Activated CD8-positive, alpha-beta memory T cell treated with anti-CD3 and anti-CD28 coated beads for 48 hours (primary cell): ENCODE measurements at regions not wholly inside any gene's neighbourhood (a gene's known extent, or its start where the extent isn't known, plus 50 kb on each side); places are given as distances from the start of the nearest gene placed in this dataset.
"Not testable (repeated sequence)": the region's sequence is repeated elsewhere in the genome, so short reads cannot be mapped to it uniquely, and the experiment has no call there.

Source experiments
- DNase-seq, 3 experiments: peaks; one replicate each; pipeline ENCODE4 v3.0.0-alpha.2; 2020; ENCODE audit warnings: low read depth in 2 of 3, low spot score in 2 of 3

GRCh38 chr18:40325988-40326387, 1629.0 kb upstream of the PIK3C3 start:
- no peak for DNase-seq

- no peak for DNase-seq
These were observed 1640.8 kb upstream of the PIK3C3 start for GRCh38 chr18:40314199-40314598.

DNA sequence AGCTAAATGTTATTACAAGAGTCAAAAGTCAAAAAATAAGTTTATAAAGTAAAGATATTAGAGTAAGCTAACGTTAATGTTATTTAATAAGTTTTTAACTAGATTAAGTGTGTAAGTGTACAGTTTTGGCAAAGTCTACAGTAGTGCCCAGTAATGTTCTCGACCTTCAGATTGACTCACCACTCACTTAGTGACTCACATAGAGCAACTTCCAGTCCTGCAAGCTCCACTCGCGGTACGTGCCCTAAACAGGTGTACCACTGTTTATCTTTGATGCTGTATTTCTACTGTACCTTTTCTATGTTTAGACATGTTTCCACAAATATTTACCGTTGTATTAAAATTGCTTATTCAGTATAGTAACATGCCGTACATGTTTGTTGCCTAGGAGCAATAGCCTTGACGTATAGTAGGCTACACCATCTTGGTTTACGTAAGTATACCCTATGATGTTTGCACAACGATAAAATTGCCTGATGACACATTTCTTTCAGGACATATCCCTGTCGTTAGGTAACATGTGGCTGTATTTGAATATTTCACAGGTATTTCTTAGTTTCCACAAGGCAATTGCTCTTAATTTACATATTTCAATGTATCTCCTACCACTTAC, 1641.9 kb upstream of the PIK3C3 start:
- DNase-seq, result no peak

- no peak for DNase-seq
These were observed 1647.4 kb upstream of the PIK3C3 start for GRCh38 chr18:40307627-40308026.

GRCh38 chr18:40296717-40297413, 1658.2 kb upstream of the PIK3C3 start:
- DNase-seq, result no peak

GRCh38 chr18:40292985-40293710, 1661.9 kb upstream of the PIK3C3 start:
- no peak for DNase-seq

GRCh38 chr18:40283560-40283959, 1671.5 kb upstream of the PIK3C3 start:
- no peak for DNase-seq

DNA sequence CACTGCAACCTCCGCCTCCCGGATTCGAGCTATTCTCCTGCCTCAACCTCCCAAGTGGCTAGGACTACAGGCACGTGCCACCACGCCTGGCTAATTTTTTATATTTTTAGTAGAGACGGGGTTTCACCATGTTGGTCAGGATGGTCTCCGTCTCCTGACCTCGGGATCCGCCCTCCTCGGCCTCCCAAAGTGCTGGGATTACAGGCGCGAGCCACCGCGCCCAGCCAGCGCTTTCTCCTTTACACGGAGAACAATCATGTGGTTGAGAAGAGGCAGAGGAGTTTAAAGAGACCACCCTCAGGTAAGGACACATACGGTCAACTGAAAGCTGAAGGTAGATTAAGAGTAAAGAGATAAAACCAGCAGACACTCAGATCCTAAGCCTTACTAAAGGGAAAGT, 1673.7 kb upstream of the PIK3C3 start:
- DNase-seq, result not testable (repeated sequence)

DNA sequence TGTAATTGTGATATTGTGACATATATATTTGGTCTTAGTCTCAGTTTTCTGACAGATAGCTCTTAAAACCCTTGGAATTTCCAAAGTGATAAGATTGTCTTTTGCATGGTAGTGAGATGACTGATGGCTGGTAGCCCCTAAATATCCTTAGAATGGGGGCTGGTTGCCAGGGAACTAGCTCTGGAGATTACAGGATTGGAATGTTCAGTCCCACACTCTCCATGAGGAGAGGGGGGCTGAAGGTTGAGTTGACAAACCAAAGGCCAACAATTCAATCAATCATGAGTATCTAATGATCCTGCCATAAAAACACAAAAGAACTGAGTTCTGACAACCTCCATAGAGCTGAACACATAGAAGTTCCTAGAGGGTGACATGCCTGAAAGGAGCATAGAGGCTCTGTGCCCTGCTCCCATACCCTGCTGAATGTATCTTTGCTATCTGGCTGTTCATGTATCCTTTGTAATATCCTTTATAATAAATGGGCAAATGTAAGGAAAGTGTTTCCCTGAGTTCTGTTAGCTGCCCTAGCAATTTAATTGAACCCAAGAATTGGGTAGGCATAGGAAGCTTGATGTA, 1680.3 kb upstream of the PIK3C3 start:
- DNase-seq, result no peak

GRCh38 chr18:40272630-40273231, 1682.3 kb upstream of the PIK3C3 start:
- no peak for DNase-seq

GRCh38 chr18:40259115-40259835, 1695.8 kb upstream of the PIK3C3 start:
- DNase-seq, result no peak

DNA sequence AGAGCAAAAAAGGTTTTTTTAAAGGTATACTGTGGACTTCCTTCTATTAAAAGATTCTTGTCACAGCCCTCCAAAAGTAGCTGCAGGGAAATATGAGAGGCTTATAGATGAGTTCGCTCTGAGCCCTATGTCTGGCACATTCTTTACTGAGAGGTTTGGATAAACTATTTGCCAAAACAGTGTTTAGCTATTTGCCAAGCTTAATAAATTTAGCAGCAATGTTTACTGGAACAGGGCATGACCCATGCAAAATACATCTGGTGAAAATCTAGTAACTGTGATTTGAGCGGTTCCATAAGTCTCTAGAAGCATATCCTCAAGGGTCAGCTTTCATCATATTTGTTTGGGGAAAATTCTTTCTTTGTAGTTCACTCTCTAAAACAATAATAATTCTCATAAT, 1696.7 kb upstream of the PIK3C3 start:
- DNase-seq, result no peak

- DNase-seq, result no peak
These were observed 1704.8 kb upstream of the PIK3C3 start for GRCh38 chr18:40250236-40250635.

DNA sequence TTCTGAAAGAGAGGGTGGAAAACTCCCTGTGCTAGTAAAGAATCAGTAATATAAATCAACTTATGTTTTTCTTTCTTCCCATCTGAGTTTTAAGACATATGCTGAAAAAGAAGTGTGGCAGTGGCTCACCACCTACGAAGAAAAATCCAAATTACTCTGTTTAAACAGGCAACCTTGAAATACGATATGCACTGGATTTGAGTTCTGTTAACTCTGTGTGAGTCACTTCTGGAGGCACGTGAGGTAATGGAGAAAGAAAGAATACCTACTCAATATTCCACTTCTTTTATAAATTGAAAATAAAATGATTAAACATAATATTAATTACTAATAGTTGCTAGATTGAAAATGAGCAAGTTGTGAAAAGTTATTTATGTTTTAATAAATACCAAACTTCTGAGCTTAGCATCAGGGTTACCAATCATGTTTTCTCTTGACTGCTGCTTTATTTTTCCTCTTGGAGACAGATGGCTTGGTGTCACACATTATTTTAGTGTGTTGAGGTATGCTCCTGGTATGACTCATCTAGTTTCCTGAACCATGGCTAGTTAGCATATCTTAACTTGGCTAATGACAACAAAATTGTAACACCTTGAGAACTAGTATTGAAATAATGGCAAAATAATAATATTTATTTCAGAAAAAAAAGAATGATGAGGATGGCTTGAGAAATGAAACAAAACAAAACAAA, 1705.5 kb upstream of the PIK3C3 start:
- no peak for DNase-seq

DNA sequence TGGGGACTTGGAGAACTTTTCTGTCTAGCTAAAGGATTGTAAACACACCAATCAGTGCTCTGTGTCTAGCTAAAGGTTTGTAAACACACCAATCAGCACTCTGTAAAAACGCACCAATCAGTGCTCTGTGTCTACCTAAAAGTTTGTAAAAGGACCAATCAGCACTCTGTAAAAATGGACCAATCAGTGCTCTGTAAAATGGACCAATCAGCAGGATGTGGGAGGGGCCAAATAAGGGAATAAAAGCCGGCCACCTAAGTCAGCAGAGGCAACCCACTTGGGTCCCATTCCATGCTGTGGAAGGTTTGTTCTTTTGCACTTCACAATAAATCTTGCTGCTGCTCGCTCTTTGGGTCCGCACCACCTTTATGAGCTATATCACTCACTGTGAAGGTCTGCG, 1709.4 kb upstream of the PIK3C3 start:
- not testable (repeated sequence) for DNase-seq

- DNase-seq, result no peak
These were observed 1711.4 kb upstream of the PIK3C3 start for GRCh38 chr18:40243607-40244006.

- no peak for DNase-seq
These were observed 1719.2 kb upstream of the PIK3C3 start for GRCh38 chr18:40235836-40236235.

DNA sequence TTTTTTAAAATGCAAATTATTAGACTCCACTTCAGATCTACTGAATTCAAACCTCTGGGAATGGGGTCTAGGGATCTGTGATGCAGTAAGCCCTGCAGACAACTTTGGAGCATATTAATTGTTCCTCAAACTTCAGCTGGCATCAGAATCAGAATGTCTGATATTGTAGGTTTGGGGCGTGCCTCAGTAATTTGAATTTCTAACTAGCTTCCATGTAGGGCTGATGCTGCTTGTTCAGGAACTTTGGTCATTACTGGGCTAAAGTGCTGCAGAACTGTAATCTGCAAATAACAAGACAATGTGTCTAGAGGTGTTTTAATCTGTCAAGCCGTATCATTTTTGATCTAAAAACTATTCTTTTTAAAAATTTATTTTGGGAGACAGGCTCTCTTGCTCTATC, 1719.7 kb upstream of the PIK3C3 start:
- DNase-seq, result no peak

DNA sequence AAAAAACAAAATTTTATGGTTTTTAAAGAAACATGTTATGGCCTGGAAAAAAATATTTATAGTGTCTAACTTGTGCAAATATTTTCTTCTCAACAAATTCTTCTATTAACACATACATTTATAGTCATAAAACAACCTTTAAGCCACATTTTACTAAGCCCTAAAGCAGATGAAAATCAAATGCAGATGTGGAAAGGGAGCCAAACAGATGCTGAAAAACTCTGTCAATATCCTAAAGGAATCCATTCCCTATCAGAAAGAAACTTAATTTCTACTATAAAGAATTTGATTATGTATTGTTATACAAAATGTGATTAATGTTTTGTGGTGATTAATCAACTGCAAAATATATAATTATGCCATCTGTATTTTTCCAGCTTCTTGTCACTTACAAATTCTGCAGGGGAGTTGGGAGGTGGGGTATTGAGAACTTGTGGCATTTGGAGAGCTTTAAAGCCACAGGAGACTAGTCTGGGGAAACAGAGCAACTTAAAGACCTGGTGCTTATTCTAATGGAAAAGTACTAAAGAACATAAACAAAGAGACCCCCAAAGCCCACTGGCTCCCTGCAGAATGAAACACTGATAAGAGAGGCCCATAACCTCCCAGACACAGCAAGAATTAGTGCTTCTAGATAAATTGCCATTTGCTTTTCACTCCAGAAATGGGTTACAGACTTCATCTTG, 1721.0 kb upstream of the PIK3C3 start:
- DNase-seq, result no peak

DNA sequence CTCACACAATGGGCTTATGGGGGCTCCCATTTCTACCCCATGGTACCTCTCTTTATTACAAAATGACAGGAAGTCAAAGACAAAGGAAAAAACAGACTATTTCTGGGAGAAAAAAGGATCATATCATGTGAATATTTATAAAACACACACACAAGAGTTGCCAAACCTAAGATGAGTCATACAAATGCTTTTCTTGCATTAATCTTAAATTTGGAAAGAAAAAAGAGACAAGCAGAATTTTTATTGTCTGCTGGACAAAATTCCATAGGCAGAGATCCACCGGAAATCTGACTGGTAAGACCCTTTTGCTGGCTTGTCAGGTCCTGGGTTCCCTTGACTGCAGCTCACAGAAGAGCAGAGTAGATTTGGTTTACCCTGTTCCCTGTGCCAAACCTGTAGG, 1732.3 kb upstream of the PIK3C3 start:
- no peak for DNase-seq
